Uterus (tissue), 3 donors: ENCODE measurements at regions not wholly inside any gene's neighbourhood (a gene's known extent, or its start where the extent isn't known, plus 50 kb on each side); places are given as distances from the start of the nearest gene placed in this dataset.

Experiments used
- DNase-seq, 2 donors: peaks; one replicate each; pipeline ENCODE4 v3.0.0-alpha.2; 2019 to 2020
- H3K27ac ChIP-seq, 2 donors: fragments of 200-600 bp; sonication (generic); 1 replicate in 1 of 2; 2 replicates in 1 of 2; pipeline ENCODE4 v1.5.1; 2016 to 2018
- H3K27me3 ChIP-seq, 2 donors: fragments of 200-600 bp; sonication (generic); one replicate each; pipeline ENCODE4 v1.5.1; 2018 to 2019; ENCODE audit warnings: control low read depth in 1 of 2
- H3K36me3 ChIP-seq, 2 donors: fragments of 200-600 bp; sonication (generic); one replicate each; pipeline ENCODE4 v1.5.1; 2019; ENCODE audit warnings: control low read depth in 1 of 2
- H3K4me1 ChIP-seq, 2 donors: fragments of 200-600 bp; sonication (generic); one replicate each; pipeline ENCODE4 v1.5.1; 2018 to 2019; ENCODE audit warnings: control low read depth in 1 of 2
- H3K4me3 ChIP-seq, 2 donors: fragments of 200-600 bp; sonication (generic); 1 replicate in 1 of 2; 2 replicates in 1 of 2; pipeline ENCODE4 v1.5.1; 2018 to 2019; ENCODE audit warnings: mild to moderate bottlenecking in 1 of 2
- H3K9me3 ChIP-seq, 2 donors: fragments of 200-600 bp; sonication (generic); one replicate each; pipeline ENCODE4 v1.5.1; 2019; ENCODE audit warnings: control low read depth in 1 of 2
- CTCF ChIP-seq, 4 experiments: fragments of 200-600 bp in 2 of 4; fragments of 450-650 bp in 2 of 4; sonication (generic) in 2 of 4; IDR thresholded peaks; one replicate each; pipeline ENCODE4 v1.5.1; 2016 to 2019; ENCODE audit warnings: antibody characterized with exemption in 4 of 4, mild to moderate bottlenecking in 2 of 4, moderate library complexity in 1 of 4
- POLR2A ChIP-seq, 2 donors: fragments of 450-650 bp; IDR thresholded peaks; one replicate each; pipeline ENCODE4 v1.6.1; 2016; ENCODE audit warnings: antibody characterized with exemption in 2 of 2, mild to moderate bottlenecking in 1 of 2, moderate library complexity in 1 of 2
- intact Hi-C: fragments of 100-400 bp; cut with DNase I; formaldehyde crosslinking; loops from one replicate; pipeline ENCODE4 v1.15.1; 2023; ENCODE audit warnings: low total_unique reads
- donor health status: DM: yes; HTN: yes; CAD: no.

- H3K27ac ChIP-seq, result no peak overlapping the region
- H3K4me3 ChIP-seq, result no peak overlapping the region
- no peaks in the 10 kb centered on the region for H3K4me1 ChIP-seq
- intact Hi-C loops, result no loop called here
- no peak for DNase-seq
- no peaks in the 10 kb centered on the region for H3K27me3 ChIP-seq
- no peak for TF ChIP-seq CTCF (IDR thresholded peaks at IDR 0.05)
- no peak for TF ChIP-seq POLR2A (IDR thresholded peaks at IDR 0.05)
- no peaks in the 10 kb centered on the region for H3K36me3 ChIP-seq
- no peaks in the 10 kb centered on the region for H3K9me3 ChIP-seq
These were observed 193.3 kb downstream of the PHLDA1 start for GRCh38 chr12:75838309-75838708.

DNA sequence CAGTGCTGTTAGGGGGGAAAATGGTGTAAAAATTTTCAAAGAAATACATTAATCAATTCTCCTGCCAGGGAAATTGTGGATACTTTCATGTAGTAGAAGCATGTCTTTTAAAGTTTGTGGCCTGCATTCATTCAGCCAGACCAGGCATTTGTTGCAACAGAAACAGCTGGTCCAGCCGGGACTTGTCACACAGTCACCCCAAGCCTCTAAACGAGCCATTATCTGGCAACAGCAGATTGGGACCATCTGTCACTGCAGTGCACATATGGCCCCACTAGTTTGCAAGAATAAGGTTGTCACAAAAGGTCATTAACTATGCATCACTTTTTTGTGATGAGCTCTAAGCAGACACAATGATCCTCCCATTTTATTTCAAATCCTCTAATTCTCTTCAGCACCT, 193.9 kb downstream of the PHLDA1 start:
- no peaks in the 10 kb centered on the region for H3K27me3 ChIP-seq
- TF ChIP-seq POLR2A (IDR thresholded peaks at IDR 0.05) (no peak), CTCF (IDR thresholded peaks at IDR 0.05) (no peak)
- no peak overlapping the region for H3K4me3 ChIP-seq
- DNase-seq, result no peak
- intact Hi-C loops, result no loop called here
- H3K9me3 ChIP-seq, result no peaks in the 10 kb centered on the region
- H3K4me1 ChIP-seq, result no peaks in the 10 kb centered on the region
- no peaks in the 10 kb centered on the region for H3K36me3 ChIP-seq
- H3K27ac ChIP-seq, result no peak overlapping the region

GRCh38 chr12:75836533-75836932, 195.0 kb downstream of the PHLDA1 start:
- H3K4me1 ChIP-seq, result no peaks in the 10 kb centered on the region
- no peaks in the 10 kb centered on the region for H3K27me3 ChIP-seq
- DNase-seq, result no peak
- intact Hi-C loops, result no loop called here
- no peaks in the 10 kb centered on the region for H3K36me3 ChIP-seq
- no peak overlapping the region for H3K27ac ChIP-seq
- TF ChIP-seq CTCF (IDR thresholded peaks at IDR 0.05) (no peak), POLR2A (IDR thresholded peaks at IDR 0.05) (no peak)
- no peak overlapping the region for H3K4me3 ChIP-seq
- H3K9me3 ChIP-seq, result no peaks in the 10 kb centered on the region

DNA sequence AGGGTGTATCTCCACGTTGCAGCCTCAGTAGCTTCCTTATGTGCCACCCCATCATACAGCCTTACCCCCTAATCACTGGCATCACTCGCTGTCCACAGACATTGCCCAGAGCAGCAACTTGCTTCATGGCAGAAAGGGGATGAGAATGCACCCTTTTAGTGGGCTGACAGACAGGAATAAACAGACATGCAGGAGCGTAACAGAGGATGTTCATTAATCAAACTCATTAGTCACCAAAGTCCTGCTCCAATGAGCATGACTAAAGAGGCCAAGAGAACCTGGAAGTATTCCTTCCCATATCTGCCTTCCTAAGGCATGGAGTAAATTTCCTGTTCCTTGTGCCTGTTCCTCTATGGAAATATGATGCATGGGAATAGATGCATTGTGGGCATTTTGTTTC, 197.0 kb downstream of the PHLDA1 start:
- Histone ChIP-seq H3K27me3 (no peaks in the 10 kb centered on the region), H3K36me3 (no peaks in the 10 kb centered on the region), H3K9me3 (no peaks in the 10 kb centered on the region), H3K4me3 (no peak overlapping the region), H3K27ac (no peak overlapping the region), H3K4me1 (no peaks in the 10 kb centered on the region)
- intact Hi-C loops, result no loop called here
- no peak for TF ChIP-seq CTCF (IDR thresholded peaks at IDR 0.05)
- no peak for TF ChIP-seq POLR2A (IDR thresholded peaks at IDR 0.05)
- DNase-seq, result no peak

- H3K27ac ChIP-seq, result no peak overlapping the region
- H3K9me3 ChIP-seq, result no peaks in the 10 kb centered on the region
- intact Hi-C loops, result no loop called here
- no peaks in the 10 kb centered on the region for H3K36me3 ChIP-seq
- no peaks in the 10 kb centered on the region for H3K4me1 ChIP-seq
- no peaks in the 10 kb centered on the region for H3K27me3 ChIP-seq
- DNase-seq, result no peak
- no peak overlapping the region for H3K4me3 ChIP-seq
- no peak for TF ChIP-seq CTCF (IDR thresholded peaks at IDR 0.05)
- no peak for TF ChIP-seq POLR2A (IDR thresholded peaks at IDR 0.05)
These were observed 198.3 kb downstream of the PHLDA1 start for GRCh38 chr12:75833268-75833667.
